HG02642 (cell line): ENCODE measurements at regions not wholly inside any gene's neighbourhood (a gene's known extent, or its start where the extent isn't known, plus 50 kb on each side); places are given as distances from the start of the nearest gene placed in this dataset.

Experiments used
- ATAC-seq: cut with Tn5 transposase; IDR thresholded peaks from one replicate; pipeline ENCODE4 v1.9.1; 2021; ENCODE audit warnings: mild to moderate bottlenecking; ENCODE audit not compliant: unreplicated experiment, poor library complexity

DNA sequence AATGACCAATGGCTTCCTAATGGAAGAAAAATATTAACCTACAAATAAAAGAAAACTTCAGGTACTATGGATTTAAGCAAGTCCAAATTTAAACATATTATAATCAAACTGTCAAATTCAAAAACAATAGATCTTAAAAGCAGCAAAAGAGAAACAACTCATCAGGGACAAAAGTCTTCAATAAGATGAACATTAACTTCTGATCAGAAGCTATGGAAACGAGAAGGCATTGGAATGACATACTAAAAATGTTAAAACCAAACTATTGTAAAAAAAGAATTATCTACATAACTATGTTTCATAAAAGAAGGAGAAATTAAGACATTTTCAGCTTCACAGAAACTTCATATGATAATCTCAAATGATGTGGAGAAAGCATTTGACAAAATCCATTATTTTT lies 334.7 kb downstream of the ANKRD7 start:
- no peak for ATAC-seq

DNA sequence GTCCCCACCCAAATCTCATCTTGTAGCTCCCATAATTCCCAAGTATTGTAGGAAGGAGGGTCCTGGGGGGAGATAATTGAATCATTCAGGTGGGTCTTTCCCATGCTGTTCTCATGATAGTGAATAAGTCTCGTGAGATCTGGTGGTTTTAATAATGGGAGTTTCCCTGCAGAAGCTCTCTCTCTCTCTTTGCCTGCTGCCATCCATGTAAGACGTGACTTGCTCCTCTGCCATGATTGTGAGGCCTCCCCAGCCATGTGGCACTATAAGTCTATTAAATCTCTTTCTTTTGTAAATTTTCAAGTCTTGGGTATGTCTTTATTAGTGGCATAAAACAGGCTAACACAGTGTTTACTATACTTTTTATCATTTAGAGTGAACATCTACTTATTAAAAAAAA lies 338.8 kb downstream of the ANKRD7 start:
- no peak for ATAC-seq

DNA sequence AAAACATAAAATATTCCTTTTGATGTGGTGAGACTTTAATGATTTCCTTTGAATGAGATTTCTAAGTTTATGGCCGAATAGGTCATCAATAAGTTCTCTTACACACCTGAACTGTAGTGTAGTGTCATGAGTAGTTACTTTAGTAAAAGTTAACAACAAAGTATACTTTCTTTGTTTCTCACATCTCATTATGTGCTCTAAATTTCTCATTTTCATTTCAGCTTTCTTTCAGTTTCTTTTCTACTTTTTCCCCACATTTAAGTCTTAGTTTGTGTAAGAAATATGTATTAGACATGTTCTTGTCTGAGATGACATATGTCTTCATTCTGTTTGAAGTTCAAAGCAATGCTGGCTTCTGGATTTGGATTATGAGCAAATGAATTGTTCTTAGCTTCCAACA lies 348.1 kb downstream of the ANKRD7 start:
- ATAC-seq = no peak

- no peak for ATAC-seq
Measured at GRCh38 chr7:118573085-118573484, 348.6 kb downstream of the ANKRD7 start.

DNA sequence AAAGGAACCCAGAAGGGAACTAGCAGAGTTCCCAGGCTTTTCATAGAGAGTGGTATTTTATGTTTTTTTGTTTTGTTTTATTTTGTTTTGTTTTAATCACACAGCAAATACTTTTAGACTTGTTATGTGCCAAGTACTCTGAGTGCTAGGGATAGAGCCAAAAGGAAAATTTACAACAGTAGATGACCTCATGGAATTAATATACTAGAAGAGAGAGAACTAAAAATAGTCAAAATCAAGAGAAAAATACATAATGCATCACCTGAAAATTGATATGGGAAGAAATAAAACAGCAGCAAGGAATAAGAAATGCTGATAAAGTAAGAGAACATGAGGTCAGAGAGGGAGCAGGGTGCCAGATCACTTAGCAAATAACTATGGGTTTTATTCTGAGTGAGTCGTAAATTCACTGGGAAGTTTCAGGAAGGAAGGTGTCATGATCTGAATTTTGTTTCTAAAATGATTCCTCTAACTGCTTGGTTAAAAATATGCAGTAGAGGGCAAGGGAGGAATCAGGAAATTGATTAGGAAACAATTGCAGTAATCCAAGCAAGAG lies 351.0 kb downstream of the ANKRD7 start:
- ATAC-seq = no peak

- no peak for ATAC-seq
Measured at GRCh38 chr7:118580743-118581382, 356.4 kb downstream of the ANKRD7 start.

- no peak for ATAC-seq
Measured at GRCh38 chr7:118583641-118584040, 359.1 kb downstream of the ANKRD7 start.

DNA sequence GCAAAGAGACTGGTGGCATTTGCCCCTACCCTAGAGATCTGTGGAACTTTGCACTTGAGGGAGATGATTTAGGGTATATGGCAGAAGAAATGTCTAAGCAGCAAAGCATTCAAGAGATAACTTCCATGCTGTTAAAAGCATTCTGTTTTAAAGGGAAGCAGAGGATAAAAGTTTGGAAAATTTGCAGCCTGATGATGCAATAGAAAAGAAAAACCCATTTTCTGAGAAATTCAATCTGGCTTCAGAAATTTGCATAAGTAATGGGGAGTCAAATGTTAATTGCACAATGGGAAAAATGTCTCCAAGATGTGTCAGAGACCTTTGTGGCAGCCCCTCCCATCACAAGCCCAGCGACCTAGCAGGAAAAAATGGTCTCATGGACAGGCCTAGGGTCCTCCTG lies 361.7 kb downstream of the ANKRD7 start:
- no peak for ATAC-seq

- peak; percentile 80 for ATAC-seq
Measured at GRCh38 chr7:118590107-118590506, 365.6 kb downstream of the ANKRD7 start.

GRCh38 chr7:118602090-118602489 lies 377.6 kb downstream of the ANKRD7 start:
- no peak for ATAC-seq

GRCh38 chr7:118606602-118607001 lies 382.1 kb downstream of the ANKRD7 start:
- ATAC-seq = no peak

- ATAC-seq = no peak
Measured at GRCh38 chr7:118609207-118609606, 384.7 kb downstream of the ANKRD7 start.

- no peak for ATAC-seq
Measured at GRCh38 chr7:118615681-118616080, 391.2 kb downstream of the ANKRD7 start.

- no peak for ATAC-seq
Measured at GRCh38 chr7:118621810-118622360, 397.4 kb downstream of the ANKRD7 start.

DNA sequence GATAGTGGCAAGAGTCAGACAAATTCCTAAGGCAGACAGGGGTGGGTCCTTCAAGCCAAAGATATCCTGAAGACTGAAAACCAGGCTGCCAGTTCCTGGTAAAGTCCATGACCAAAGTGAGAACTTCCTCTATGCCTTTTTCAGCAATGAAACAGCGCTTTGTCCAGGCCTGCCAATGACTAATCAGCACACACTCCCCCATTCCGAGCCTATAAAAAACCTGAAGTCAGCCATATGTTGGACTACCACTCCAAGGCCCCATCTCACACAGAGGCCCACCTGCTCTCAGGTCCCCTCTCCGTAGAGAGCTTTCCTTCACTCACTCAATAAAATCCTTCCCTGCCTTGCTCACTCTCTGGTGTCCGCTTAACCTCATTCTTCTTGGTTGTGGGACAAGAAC lies 402.2 kb downstream of the ANKRD7 start:
- no peak for ATAC-seq

GRCh38 chr7:118627467-118627866 lies 403.0 kb downstream of the ANKRD7 start:
- ATAC-seq = no peak

GRCh38 chr7:118629898-118630438 lies 405.5 kb downstream of the ANKRD7 start:
- no peak for ATAC-seq

- ATAC-seq = no peak
Measured at GRCh38 chr7:118642396-118642795, 417.9 kb downstream of the ANKRD7 start.

GRCh38 chr7:118644346-118644745 lies 419.8 kb downstream of the ANKRD7 start:
- no peak for ATAC-seq

DNA sequence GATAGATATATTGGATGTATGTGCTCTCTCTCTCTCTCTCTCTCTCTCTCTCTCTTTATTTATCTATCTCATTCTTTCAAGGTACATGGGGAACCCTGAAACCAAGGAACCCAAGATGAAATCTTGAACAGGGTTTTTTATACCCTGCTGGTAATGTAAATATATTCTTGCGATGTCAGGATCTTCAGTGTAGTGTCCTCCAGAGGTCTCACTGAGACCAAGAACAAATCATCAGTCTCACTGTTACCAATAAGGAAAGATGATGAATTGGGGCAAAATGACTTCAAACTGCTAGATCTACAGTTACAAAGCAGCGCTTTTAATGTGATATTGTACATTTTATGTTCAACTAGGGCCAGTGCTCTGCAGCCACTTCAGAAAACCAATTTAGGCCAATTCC lies 423.5 kb downstream of the ANKRD7 start:
- no peak for ATAC-seq

DNA sequence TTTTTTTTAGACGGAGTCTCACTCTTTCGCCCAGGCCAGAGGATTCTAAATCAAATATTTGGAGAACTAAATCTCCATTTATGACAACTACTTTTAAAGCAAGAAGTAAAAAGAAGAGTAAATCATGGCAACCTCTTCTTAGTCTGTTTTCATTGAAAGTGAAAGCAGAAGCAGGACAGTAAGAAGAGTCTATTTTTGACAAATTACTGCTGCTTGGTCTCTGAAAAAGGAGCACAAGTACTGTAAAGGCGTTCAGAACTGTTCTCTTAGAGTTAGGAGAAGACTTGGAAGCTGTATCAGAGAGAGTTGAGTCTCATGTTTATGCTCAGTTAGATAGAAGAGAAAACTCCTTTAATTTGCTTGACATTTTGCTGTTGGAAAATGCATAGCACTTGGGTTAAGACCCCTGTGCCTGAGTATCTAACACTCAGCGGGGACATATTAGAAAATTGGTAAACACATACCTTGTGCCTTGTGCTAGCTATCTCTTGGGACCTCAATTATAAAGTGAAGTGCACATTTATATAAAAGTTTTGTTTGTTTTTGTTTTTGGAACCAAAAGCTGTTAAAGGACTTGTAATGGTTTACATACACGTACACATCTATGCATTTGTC lies 433.0 kb downstream of the ANKRD7 start:
- peak; percentile 66 for ATAC-seq
